ENCODE measurements at regions not wholly inside any gene's neighbourhood (a gene's known extent, or its start where the extent isn't known, plus 50 kb on each side); places are given as distances from the start of the nearest gene placed in this dataset.
"Not testable (repeated sequence)": the region's sequence is repeated elsewhere in the genome, so short reads cannot be mapped to it uniquely, and the experiment has no call there.

GRCh38 chr6:4224067-4224978 lies 88.9 kb upstream of the ECI2 start:
- DNase-seq, result no peak

GRCh38 chr6:4220558-4220957 lies 85.2 kb upstream of the ECI2 start:
- no peak for DNase-seq

DNA sequence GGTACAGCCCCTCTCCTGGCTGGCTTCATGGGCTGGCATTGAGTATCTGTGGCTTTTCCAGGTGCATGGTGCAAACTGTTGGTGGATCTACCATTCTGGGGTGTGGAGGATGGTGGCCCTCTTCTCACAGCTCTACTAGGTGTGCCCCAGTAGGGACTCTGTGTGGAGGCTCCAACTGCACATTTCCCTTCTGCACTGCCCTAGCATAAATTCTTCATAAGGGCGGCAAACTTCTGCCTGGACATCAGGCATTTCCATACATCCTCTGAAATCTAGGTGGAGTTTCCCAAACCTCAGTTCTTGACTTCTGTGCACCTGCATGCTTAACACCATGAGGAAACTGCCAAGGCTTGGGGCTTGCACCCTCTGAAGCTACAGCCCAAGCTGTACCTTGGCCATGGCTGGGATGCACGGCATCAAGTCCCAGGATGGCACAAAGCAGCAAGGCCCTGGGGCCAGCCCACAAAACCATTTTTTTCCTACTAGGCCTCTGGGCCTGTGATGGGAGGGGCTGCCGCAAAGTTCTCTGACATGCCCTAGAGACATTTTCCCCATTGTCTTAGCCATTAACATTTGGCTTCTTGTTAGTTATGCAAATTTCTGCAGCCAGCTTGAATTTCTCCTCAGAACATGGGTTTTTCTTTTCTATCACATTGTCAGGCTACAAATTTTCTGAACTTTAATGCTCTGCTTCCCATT lies 83.4 kb upstream of the ECI2 start:
- not testable (repeated sequence) for DNase-seq

- no peak for DNase-seq
Measured at GRCh38 chr6:4212588-4212987, 77.2 kb upstream of the ECI2 start.

DNA sequence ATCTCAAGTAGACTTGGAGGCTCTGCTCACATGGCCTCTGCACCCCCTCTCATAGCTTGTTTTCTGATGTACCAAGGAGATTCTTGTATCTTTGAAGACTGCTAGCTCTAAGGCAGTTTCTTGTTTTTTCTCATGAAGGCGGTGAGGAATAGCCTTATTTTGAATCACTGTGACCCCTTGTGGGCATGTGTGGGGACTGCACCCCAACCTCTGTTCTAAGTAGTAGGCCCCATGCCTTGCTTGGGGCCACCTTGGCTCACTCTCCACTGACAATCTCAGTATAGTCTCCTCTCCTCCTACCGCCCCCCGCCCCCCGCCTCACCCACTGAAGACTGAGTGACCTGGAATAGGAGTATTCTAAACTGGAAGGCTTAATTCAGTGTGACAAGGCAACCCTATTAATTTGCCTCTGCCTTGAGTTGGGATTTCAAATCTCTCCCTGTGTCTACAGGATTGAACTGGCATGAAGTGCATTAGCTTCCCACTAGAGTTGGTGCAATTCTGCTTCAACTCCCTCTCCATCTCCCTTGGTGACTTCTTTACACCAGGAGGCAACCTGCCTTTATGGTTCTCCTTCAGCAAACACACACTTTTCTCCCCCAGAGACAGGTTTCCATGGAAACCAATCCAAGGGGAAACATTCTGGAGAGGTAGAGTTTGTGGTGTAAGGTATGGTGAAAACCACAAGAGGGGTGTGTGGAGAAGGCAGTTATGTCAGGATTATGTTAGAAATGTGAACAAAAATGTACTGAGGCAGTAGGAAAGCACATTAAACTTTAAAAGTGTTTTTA lies 75.4 kb upstream of the ECI2 start:
- peak; percentile 17 for DNase-seq

DNA sequence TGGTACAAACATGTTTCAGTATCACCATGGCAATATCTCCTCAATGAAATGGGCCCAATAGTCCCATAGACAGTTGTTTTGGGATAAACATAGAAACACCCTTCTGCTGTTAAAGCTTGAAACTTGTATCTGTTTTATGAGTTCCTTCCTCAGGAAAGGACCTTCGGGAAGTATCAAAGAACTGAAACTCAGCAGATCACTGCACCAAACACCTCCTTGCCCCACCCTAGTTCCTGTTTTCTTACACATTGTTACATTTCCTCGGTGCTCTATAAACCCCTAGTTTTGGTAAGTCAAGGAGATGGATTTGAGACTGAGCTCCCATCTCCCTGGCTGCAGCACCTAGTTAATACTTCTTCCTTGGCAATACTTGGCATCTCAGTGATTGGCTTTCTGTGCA lies 73.8 kb upstream of the ECI2 start:
- DNase-seq, result no peak

DNA sequence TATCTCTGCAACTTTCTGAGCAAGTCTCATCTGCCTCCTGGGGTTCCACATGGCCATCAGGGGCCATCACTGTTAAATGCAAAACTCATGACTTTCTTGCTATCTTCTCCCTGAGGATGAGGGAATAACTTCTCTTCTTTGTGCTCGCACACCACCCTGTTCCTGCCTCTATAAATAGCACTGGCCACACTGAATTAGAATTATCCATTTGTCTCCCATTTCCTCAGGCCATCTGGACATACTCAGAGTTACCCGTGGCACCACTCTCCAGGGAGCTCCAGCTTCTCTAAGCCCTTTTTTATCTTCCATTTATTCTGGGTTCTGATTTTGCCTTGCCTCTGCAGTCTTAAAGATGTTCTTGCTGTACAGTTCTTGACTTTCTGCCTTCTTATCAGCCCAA lies 72.8 kb upstream of the ECI2 start:
- no peak for DNase-seq

GRCh38 chr6:4203642-4204417 lies 68.5 kb upstream of the ECI2 start:
- not testable (repeated sequence) for DNase-seq

DNA sequence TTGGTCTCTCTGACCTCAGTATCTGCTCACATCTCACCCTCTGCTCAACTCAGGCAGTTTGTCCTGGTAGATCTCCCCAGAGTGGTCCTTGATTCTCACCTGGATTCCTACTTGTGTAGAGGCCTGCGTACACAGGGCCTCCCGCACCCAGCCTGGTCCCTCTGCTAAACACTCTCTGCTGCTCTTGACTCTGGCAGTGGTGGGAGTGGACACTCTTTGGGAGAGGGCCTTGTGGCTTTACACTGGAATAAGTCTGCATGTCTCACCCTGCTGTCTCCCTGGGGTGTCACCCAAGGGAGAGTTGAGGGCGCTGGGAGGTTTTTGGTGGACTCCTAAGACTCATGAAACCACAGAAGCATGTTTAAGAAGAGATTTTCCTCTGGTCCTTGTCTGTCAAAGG lies 57.3 kb upstream of the ECI2 start:
- no peak for DNase-seq

DNA sequence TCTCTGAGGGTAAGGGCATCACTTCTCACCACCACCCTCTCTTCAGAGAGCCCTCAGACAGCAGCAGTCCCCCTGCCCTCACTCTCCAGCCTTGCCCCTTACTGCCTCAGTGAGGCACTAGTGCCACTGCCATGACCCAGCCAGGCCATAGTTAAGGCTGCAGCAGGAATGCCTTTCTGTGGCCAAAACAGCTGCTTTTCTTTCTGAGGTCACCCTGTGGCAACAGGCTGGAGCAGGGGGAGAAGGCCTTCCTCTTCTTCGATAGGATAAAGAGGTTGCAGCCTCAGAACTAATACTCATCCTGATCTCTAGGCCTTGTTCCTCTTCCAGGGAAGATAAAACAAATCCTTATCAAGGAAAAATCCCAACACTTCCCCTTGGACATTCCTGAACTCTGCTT lies 56.8 kb upstream of the ECI2 start:
- DNase-seq, result no peak

DNA sequence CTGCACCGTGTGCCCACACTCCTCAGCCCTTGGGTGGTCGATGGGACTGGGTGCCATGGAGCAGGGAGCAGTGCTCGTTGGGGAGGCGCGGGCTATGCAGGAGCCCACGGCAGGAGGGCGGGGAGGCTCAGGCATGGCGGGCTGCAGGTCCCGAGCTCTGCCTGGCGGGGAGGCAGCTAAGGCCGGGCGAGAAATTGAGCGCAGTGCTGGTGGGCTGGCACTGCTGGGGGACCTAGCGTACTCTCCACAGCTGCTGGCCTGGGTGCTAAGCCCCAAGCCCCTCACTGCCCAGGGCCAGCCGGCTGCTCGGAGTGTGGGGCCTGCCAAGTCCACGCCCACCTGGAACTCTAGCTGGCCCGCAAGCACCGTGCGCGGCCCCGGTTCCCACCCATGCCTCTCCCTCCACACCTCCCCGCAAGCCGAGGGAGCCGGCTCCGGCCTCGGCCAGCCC lies 55.9 kb upstream of the ECI2 start:
- no peak for DNase-seq

- no peak for DNase-seq
Measured at GRCh38 chr6:4189249-4189648, 53.9 kb upstream of the ECI2 start.

- DNase-seq, result no peak
Measured at GRCh38 chr6:4188801-4189200, 53.4 kb upstream of the ECI2 start.

DNA sequence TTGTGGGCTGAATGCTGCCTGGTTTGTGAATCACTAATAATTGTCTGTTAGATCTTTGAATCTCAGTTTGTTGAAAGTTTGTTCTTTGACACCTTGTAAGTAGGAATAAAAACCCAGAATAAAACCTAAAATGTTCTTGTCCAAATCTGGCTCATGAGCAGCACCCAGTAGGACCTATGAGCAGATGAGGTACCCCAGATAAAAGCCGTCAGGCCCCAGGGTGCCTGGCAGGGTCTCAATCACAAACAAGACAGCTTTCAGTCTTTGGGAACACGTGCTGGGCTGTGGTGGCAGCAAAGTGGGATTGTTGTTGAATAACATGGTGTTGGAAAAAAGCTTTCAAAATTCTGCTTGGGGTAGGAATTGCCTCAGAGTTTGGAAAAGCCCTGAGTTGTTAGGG lies 52.1 kb upstream of the ECI2 start:
- DNase-seq, result no peak

GRCh38 chr6:4186385-4186784 lies 51.0 kb upstream of the ECI2 start:
- no peak for DNase-seq

DNA sequence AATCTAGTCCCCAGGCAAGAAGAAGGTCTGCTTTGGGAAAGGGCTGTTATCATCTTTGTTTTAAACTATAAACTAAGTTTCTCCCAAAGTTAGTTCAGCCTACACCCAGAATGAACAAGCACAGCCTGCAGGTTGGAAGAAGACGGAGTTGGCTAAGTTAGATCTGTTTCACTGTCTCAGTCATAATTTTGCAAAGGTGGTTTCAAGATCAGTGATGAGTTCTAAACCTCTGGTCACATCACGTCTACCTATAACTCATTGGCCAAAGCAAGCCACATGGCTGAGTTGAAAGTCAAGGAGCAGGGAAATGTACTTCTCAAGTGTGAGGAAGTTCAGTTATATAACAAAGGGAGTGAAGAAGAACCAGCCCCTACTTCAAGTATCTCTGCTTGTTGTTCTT lies 50.5 kb upstream of the ECI2 start:
- no peak for DNase-seq

DNA sequence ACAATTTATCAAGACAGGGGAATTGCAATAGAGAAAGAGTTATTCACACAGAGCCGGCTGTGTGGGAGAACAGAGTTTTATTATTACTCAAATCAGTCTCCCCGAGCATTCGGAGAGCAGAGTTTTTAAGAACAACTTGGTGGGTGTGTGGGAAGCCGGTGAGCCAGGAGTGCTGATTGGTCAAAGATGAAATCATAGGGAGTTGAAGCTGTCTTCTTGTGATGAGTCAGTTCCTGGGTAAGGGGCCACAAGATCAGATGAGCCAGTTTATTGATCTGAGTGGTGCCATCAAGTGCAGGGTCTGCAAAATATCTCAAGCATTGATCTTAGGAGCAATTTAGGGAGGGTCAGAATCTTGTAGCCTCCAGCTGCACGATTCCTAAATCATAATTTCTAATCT lies 50.0 kb upstream of the ECI2 start:
- no peak for DNase-seq

All from GF-D8 (cell line).